Astrocyte (in vitro differentiated cells and primary cell): ENCODE measurements at regions not wholly inside any gene's neighbourhood (a gene's known extent, or its start where the extent isn't known, plus 50 kb on each side); places are given as distances from the start of the nearest gene placed in this dataset.

ENCODE experiments used
- EZH2 ChIP-seq: IDR thresholded peaks from 2 replicates; pipeline ENCODE4 v1.6.1; 2012; ENCODE audit warnings: mild to moderate bottlenecking, low read length, inconsistent platforms; ENCODE audit not compliant: insufficient read depth
- TF ChIP-seq, protein P1 (sequence below): IDR thresholded peaks from 2 replicates; pipeline ENCODE4 v1.5.1; 2011; ENCODE audit warnings: low read depth, mild to moderate bottlenecking, inconsistent platforms, low read length, moderate library complexity; ENCODE audit not compliant: insufficient read depth

DNA sequence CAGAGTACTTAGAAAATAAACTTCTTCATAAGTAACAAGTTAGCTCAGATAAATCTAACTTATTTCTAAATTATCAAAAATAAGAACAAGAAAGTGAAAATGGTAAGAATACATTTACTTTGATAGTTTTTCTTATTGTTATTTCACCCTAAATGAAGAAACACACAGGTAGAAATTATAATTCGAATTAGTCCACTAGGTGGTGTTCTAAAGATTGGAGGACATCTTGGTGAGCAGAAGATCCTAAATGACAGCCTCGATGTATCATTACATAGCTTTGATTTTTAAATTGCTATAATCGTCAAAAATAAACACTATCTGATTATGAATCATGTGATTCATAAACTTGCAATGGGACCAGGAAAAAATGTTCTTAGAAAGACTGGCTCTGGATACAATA is 280.8 kb upstream of the UBE2E2 start:
- TF ChIP-seq, protein P1, sequence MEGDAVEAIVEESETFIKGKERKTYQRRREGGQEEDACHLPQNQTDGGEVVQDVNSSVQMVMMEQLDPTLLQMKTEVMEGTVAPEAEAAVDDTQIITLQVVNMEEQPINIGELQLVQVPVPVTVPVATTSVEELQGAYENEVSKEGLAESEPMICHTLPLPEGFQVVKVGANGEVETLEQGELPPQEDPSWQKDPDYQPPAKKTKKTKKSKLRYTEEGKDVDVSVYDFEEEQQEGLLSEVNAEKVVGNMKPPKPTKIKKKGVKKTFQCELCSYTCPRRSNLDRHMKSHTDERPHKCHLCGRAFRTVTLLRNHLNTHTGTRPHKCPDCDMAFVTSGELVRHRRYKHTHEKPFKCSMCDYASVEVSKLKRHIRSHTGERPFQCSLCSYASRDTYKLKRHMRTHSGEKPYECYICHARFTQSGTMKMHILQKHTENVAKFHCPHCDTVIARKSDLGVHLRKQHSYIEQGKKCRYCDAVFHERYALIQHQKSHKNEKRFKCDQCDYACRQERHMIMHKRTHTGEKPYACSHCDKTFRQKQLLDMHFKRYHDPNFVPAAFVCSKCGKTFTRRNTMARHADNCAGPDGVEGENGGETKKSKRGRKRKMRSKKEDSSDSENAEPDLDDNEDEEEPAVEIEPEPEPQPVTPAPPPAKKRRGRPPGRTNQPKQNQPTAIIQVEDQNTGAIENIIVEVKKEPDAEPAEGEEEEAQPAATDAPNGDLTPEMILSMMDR = peak; percentile 17
- TF ChIP-seq EZH2 = no peak
